RWPE2 (cell line): ENCODE measurements at regions not wholly inside any gene's neighbourhood (a gene's known extent, or its start where the extent isn't known, plus 50 kb on each side); places are given as distances from the start of the nearest gene placed in this dataset.

Experiments
- ATAC-seq: fragments of 200-7000 bp; cut with Tn5 transposase; 3 replicates; pipeline ENCODE4 v1.9.1; 2021; ENCODE audit warnings: low read depth
- DNase-seq: peaks from one replicate; pipeline ENCODE4 v3.0.0-alpha.2; 2020; ENCODE audit warnings: low spot score
- H3K27ac ChIP-seq: fragments of 450-650 bp; 2 replicates; pipeline ENCODE4 v1.5.1; 2017; ENCODE audit warnings: mild to moderate bottlenecking; ENCODE audit not compliant: poor library complexity, severe bottlenecking
- H3K27me3 ChIP-seq: fragments of 250-450 bp; sonication (Bioruptor Pico); 2 replicates; pipeline ENCODE4 v1.5.1; 2021; ENCODE audit warnings: mild to moderate bottlenecking, moderate library complexity; ENCODE audit not compliant: insufficient read depth, poor library complexity, severe bottlenecking
- H3K36me3 ChIP-seq: fragments of 250-450 bp; sonication (Bioruptor Pico); 2 replicates; pipeline ENCODE4 v1.5.1; 2020; ENCODE audit warnings: low read depth, mild to moderate bottlenecking, moderate library complexity
- H3K4me1 ChIP-seq: fragments of 250-450 bp; sonication (Bioruptor Pico); 2 replicates; pipeline ENCODE4 v1.5.1; 2021; ENCODE audit warnings: mild to moderate bottlenecking, moderate library complexity; ENCODE audit not compliant: insufficient read depth, poor library complexity, severe bottlenecking
- H3K4me3 ChIP-seq: fragments of 250-450 bp; sonication (Bioruptor Pico); 2 replicates; pipeline ENCODE4 v1.5.1; 2021; ENCODE audit warnings: mild to moderate bottlenecking, moderate library complexity; ENCODE audit not compliant: severe bottlenecking
- H3K9me3 ChIP-seq: fragments of 250-450 bp; sonication (Bioruptor Pico); 2 replicates; pipeline ENCODE4 v1.5.1; 2021; ENCODE audit warnings: mild to moderate bottlenecking, moderate library complexity; ENCODE audit not compliant: severe bottlenecking
- CTCF ChIP-seq: fragments of 450-650 bp; IDR thresholded peaks from one replicate; pipeline ENCODE4 v1.5.1; 2017; ENCODE audit warnings: mild to moderate bottlenecking, moderate library complexity; ENCODE audit not compliant: poor library complexity, severe bottlenecking

GRCh38 chr2:207422380-207422779, 107.4 kb upstream of the CREB1 start:
- Histone ChIP-seq H3K9me3 (no peaks in the 10 kb centered on the region), H3K27ac (no peak overlapping the region), H3K36me3 (no peaks in the 10 kb centered on the region), H3K4me1 (no peaks in the 10 kb centered on the region), H3K4me3 (no peak overlapping the region), H3K27me3 (no peaks in the 10 kb centered on the region)
- no peak for ATAC-seq
- no peak for DNase-seq
- TF ChIP-seq CTCF: no peak

- Histone ChIP-seq H3K36me3 (no peaks in the 10 kb centered on the region), H3K9me3 (no peaks in the 10 kb centered on the region), H3K27ac (no peak overlapping the region), H3K4me3 (no peak overlapping the region), H3K4me1 (no peaks in the 10 kb centered on the region), H3K27me3 (no peaks in the 10 kb centered on the region)
- ATAC-seq (peak; percentile 46; the same call in 2 of the 3 replicates), DNase-seq (no peak)
- TF ChIP-seq CTCF: no peak
These were observed 105.9 kb upstream of the CREB1 start for GRCh38 chr2:207423886-207424285.

GRCh38 chr2:207427986-207428385, 101.8 kb upstream of the CREB1 start:
- Histone ChIP-seq H3K9me3 (no peaks in the 10 kb centered on the region), H3K27me3 (no peaks in the 10 kb centered on the region), H3K4me1 (no peaks in the 10 kb centered on the region), H3K4me3 (no peak overlapping the region), H3K36me3 (no peaks in the 10 kb centered on the region), H3K27ac (no peak overlapping the region)
- ATAC-seq (no peak), DNase-seq (no peak)
- no peak for TF ChIP-seq CTCF

GRCh38 chr2:207428573-207428972, 101.2 kb upstream of the CREB1 start:
- Histone ChIP-seq H3K4me3 (no peak overlapping the region), H3K4me1 (no peaks in the 10 kb centered on the region), H3K27me3 (no peaks in the 10 kb centered on the region), H3K36me3 (no peaks in the 10 kb centered on the region), H3K9me3 (no peaks in the 10 kb centered on the region), H3K27ac (no peak overlapping the region)
- ATAC-seq: no peak
- no peak for TF ChIP-seq CTCF
- no peak for DNase-seq

GRCh38 chr2:207432453-207432852, 97.3 kb upstream of the CREB1 start:
- H3K4me3 ChIP-seq: no peak overlapping the region
- ATAC-seq: no peak
- no peaks in the 10 kb centered on the region for H3K36me3 ChIP-seq
- H3K9me3 ChIP-seq: no peaks in the 10 kb centered on the region
- H3K27me3 ChIP-seq: no peaks in the 10 kb centered on the region
- no peak overlapping the region for H3K27ac ChIP-seq
- no peak for TF ChIP-seq CTCF
- DNase-seq: no peak
- no peaks in the 10 kb centered on the region for H3K4me1 ChIP-seq
